Endothelial cell of umbilical vein (primary cell): ENCODE measurements at regions not wholly inside any gene's neighbourhood (a gene's known extent, or its start where the extent isn't known, plus 50 kb on each side); places are given as distances from the start of the nearest gene placed in this dataset.

Experiments used
- BruUV-seq: library from RNA; stranded (reverse); fragments of 400-500 nt; replicated peaks from 2 replicates; lab custom pipeline; 2021; lab: Mats Ljungman, UMichigan
- CTCF ChIA-PET: fragments of 300-600, 350-600 bp; sonication (Branson Sonifier 250); formaldehyde crosslinking; loops from one replicate; lab custom pipeline; 2021; ENCODE audit warnings: antibody characterized with exemption, inconsistent platforms; lab: Charles Lee
- POLR2A ChIA-PET: fragments of 300-600, 350-600 bp; sonication (Branson Sonifier 250); formaldehyde crosslinking; loops from one replicate; lab custom pipeline; 2021; ENCODE audit warnings: antibody characterized with exemption, inconsistent platforms; lab: Charles Lee
- DNase-seq: peaks from one replicate; pipeline ENCODE4 v3.0.0-alpha.2; 2011; ENCODE audit warnings: low read depth, low spot score
- FAIRE-seq: peaks from 2 replicates; lab custom pipeline; 2011; peaks lifted over from hg19 to GRCh38; lab: Jason Lieb, UNC
- H2AFZ ChIP-seq: 2 replicates; pipeline ENCODE4 v1.6.0; 2012; ENCODE audit warnings: low read depth, low read length, control low read depth, inconsistent platforms
- H3K27ac ChIP-seq: 2 replicates; pipeline ENCODE4 v1.5.1; 2011; ENCODE audit warnings: low read depth, mild to moderate bottlenecking, control low read depth, low read length, moderate library complexity; ENCODE audit not compliant: insufficient read depth
- H3K27me3 ChIP-seq, 2 experiments: 2 replicates each; pipeline versions ENCODE4 v1.6.0 to v1.6.1; 2011; ENCODE audit warnings: low read length in 2 of 2, mixed read lengths in 1 of 2; ENCODE audit not compliant: control insufficient read depth in 2 of 2, insufficient read depth in 2 of 2
- H3K36me3 ChIP-seq, 2 experiments: 2 replicates in 1 of 2; 3 replicates in 1 of 2; pipeline ENCODE4 v1.5.1; 2011; ENCODE audit warnings: low read length in 2 of 2, mild to moderate bottlenecking in 1 of 2, moderate library complexity in 1 of 2; ENCODE audit not compliant: control insufficient read depth in 2 of 2, insufficient read depth in 2 of 2; ENCODE audit errors: extremely low read depth in 1 of 2
- H3K4me1 ChIP-seq: 3 replicates; pipeline ENCODE4 v1.5.1; 2011; ENCODE audit warnings: mild to moderate bottlenecking, low read length; ENCODE audit not compliant: control insufficient read depth, insufficient read depth; ENCODE audit errors: extremely low read depth
- H3K4me2 ChIP-seq: 2 replicates; pipeline ENCODE4 v1.6.1; 2011; ENCODE audit warnings: low read length, control low read depth, mixed read lengths; ENCODE audit not compliant: insufficient read depth
- H3K4me3 ChIP-seq, 3 experiments: fragments of 200-600 bp in 1 of 3; sonication (generic), shearing (Covaris generic) in 1 of 3; replicated peaks in 1 of 3; 2 replicates each; pipeline ENCODE4 v1.5.1; 2011 to 2016; ENCODE audit warnings: control low read depth in 3 of 3, low read length in 3 of 3, mild to moderate bottlenecking in 2 of 3, inconsistent platforms in 1 of 3, low read depth in 1 of 3, moderate library complexity in 1 of 3; ENCODE audit not compliant: insufficient read depth in 1 of 3
- H3K79me2 ChIP-seq: 2 replicates; pipeline ENCODE4 v1.6.0; 2012; ENCODE audit warnings: low read length, inconsistent platforms; ENCODE audit not compliant: control insufficient read depth, insufficient read depth
- H3K9ac ChIP-seq: replicated peaks from 2 replicates; pipeline ENCODE3; 2011; ENCODE audit warnings: low read length, control low read depth; ENCODE audit not compliant: insufficient read depth; ENCODE audit errors: extremely low read depth
- H3K9me1 ChIP-seq: replicated peaks from 3 replicates; pipeline ENCODE4 v1.6.0; 2011; ENCODE audit warnings: mild to moderate bottlenecking, low read length; ENCODE audit not compliant: control insufficient read depth, insufficient read depth; ENCODE audit errors: extremely low read depth
- H3K9me3 ChIP-seq: replicated peaks from 2 replicates; pipeline ENCODE4 v1.5.1; 2012; ENCODE audit warnings: low read length, inconsistent platforms; ENCODE audit not compliant: control insufficient read depth, insufficient read depth
- H4K20me1 ChIP-seq: replicated peaks from 2 replicates; pipeline ENCODE3; 2011; ENCODE audit warnings: mild to moderate bottlenecking, low read length; ENCODE audit not compliant: control insufficient read depth, insufficient read depth; ENCODE audit errors: extremely low read depth
- EZH2 ChIP-seq: IDR thresholded peaks from 2 replicates; pipeline ENCODE4 v1.6.1; 2012; ENCODE audit warnings: borderline replicate concordance, low read depth, mild to moderate bottlenecking, moderate library complexity, low read length, inconsistent platforms; ENCODE audit not compliant: severe bottlenecking
- FOS ChIP-seq: IDR thresholded peaks from 2 replicates; pipeline ENCODE4 v1.6.1; 2011; ENCODE audit warnings: mild to moderate bottlenecking, low read length, moderate library complexity, borderline replicate concordance; ENCODE audit not compliant: insufficient read depth
- JUN ChIP-seq: IDR thresholded peaks from 2 replicates; pipeline ENCODE4 v1.6.1; 2011; ENCODE audit warnings: borderline replicate concordance, low read depth; ENCODE audit not compliant: insufficient read length, insufficient read depth
- MYC ChIP-seq: IDR thresholded peaks from one replicate; pipeline ENCODE4 v1.6.1; 2011; ENCODE audit warnings: mild to moderate bottlenecking, low read depth, low read length
- POLR2A ChIP-seq: IDR thresholded peaks from 2 replicates; pipeline ENCODE4 v1.6.1; 2012; ENCODE audit warnings: low read depth, mild to moderate bottlenecking, control low read depth, low read length
- dilution Hi-C: fragments of 300-500 bp; cut with MboI; formaldehyde crosslinking; loops from one replicate; pipeline ENCODE4 v1.15.0; 2019; ENCODE audit warnings: low sequenced_read_pairs; ENCODE audit not compliant: extremely low pct_ligation_motif_present
- intact Hi-C: fragments of 100-400 bp; cut with micrococcal nuclease; formaldehyde crosslinking; loops from one replicate; pipeline ENCODE4 v1.10.0; 2022
- TF ChIP-seq, protein P1 (sequence below), 2 donors: IDR thresholded peaks; 1 replicate in 1 of 2; 2 replicates in 1 of 2; pipeline ENCODE4 v1.5.1; 2011; ENCODE audit warnings: low read length in 2 of 2, mild to moderate bottlenecking in 2 of 2, moderate library complexity in 2 of 2, control low read depth in 1 of 2, inconsistent platforms in 1 of 2, low read depth in 1 of 2; ENCODE audit not compliant: insufficient read depth in 1 of 2; ENCODE audit errors: extremely low read depth in 1 of 2

DNA sequence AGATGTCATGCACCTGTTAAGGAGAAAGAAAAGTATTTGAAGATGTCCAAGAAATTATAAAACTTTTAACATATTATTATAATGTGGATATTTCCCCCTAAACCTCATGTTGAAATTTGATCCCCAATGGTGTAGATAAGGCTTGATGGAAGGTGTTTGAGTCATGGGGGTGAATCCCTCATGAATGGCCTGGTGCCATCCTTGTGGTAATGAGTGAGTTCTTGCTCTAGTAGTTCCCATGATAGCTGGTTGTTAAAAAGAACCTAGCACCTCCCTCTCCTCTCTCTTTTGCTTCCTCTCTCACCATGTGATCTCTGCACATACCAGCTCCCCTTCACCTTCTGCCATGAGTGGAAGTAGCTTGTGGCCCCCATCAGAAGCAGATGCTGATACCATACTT, 176.6 kb upstream of the NR3C2 start:
- Histone ChIP-seq H3K79me2 (no peaks in the 10 kb centered on the region), H3K36me3 (no peaks in the 10 kb centered on the region), H3K4me2 (no peak overlapping the region), H3K9ac (no peak overlapping the region), H4K20me1 (no peaks in the 10 kb centered on the region), H3K4me1 (no peaks in the 10 kb centered on the region), H3K4me3 (no peak overlapping the region), H3K27ac (no peak overlapping the region), H3K27me3 (no peaks in the 10 kb centered on the region), H3K9me1 (no peaks in the 10 kb centered on the region), H2AFZ (no peak overlapping the region), H3K9me3 (no peaks in the 10 kb centered on the region)
- no TSS peak for BruUV-seq
- dilution Hi-C loops (no loop called here), intact Hi-C loops (no loop called here)
- FAIRE-seq (no peak), DNase-seq (no peak)
- ChIA-PET POLR2A (no interaction called here), CTCF (no interaction called here)
- TF ChIP-seq, protein P1, sequence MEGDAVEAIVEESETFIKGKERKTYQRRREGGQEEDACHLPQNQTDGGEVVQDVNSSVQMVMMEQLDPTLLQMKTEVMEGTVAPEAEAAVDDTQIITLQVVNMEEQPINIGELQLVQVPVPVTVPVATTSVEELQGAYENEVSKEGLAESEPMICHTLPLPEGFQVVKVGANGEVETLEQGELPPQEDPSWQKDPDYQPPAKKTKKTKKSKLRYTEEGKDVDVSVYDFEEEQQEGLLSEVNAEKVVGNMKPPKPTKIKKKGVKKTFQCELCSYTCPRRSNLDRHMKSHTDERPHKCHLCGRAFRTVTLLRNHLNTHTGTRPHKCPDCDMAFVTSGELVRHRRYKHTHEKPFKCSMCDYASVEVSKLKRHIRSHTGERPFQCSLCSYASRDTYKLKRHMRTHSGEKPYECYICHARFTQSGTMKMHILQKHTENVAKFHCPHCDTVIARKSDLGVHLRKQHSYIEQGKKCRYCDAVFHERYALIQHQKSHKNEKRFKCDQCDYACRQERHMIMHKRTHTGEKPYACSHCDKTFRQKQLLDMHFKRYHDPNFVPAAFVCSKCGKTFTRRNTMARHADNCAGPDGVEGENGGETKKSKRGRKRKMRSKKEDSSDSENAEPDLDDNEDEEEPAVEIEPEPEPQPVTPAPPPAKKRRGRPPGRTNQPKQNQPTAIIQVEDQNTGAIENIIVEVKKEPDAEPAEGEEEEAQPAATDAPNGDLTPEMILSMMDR (IDR thresholded peaks at IDR 0.05; ENCODE audit: extremely low read depth in 1 of 2, insufficient read depth in 1 of 2, low read depth in 1 of 2, low read length in 2 of 2), result no peak
- TF ChIP-seq FOS (no peak), EZH2 (no peak), MYC (no peak), POLR2A (no peak), JUN (no peak)

- ChIA-PET POLR2A (no interaction called here), CTCF (no interaction called here)
- TF ChIP-seq, protein P1 (IDR thresholded peaks at IDR 0.05; ENCODE audit: extremely low read depth in 1 of 2, insufficient read depth in 1 of 2, low read depth in 1 of 2, low read length in 2 of 2), result no peak
- TF ChIP-seq JUN (no peak), EZH2 (no peak), MYC (no peak)
- no peaks in the 10 kb centered on the region for H3K9me1 ChIP-seq
- DNase-seq, result no peak
- BruUV-seq, result no TSS peak
- H4K20me1 ChIP-seq, result no peaks in the 10 kb centered on the region
- FAIRE-seq, result no peak
- H3K27ac ChIP-seq, result no peak overlapping the region
- no peaks in the 10 kb centered on the region for H3K79me2 ChIP-seq
- H3K27me3 ChIP-seq, result no peaks in the 10 kb centered on the region
- dilution Hi-C loops, result no loop called here
- no peak overlapping the region for H3K4me2 ChIP-seq
- no peaks in the 10 kb centered on the region for H3K4me1 ChIP-seq
- no peaks in the 10 kb centered on the region for H3K36me3 ChIP-seq
- intact Hi-C loops, result no loop called here
- H3K9me3 ChIP-seq, result no peaks in the 10 kb centered on the region
- no peak overlapping the region for H3K9ac ChIP-seq
- no peak overlapping the region for H2AFZ ChIP-seq
- H3K4me3 ChIP-seq, result no peak overlapping the region
These were observed 166.8 kb upstream of the NR3C2 start for GRCh38 chr4:148608968-148609367.
